Activated CD8-positive, alpha-beta memory T cell treated with anti-CD3 and anti-CD28 coated beads for 24 hours (primary cell): ENCODE measurements at regions not wholly inside any gene's neighbourhood (a gene's known extent, or its start where the extent isn't known, plus 50 kb on each side); places are given as distances from the start of the nearest gene placed in this dataset.
"Not testable (repeated sequence)": the region's sequence is repeated elsewhere in the genome, so short reads cannot be mapped to it uniquely, and the experiment has no call there.

ENCODE experiments used
- DNase-seq: peaks from one replicate; pipeline ENCODE4 v3.0.0-alpha.2; 2020

- DNase-seq: no peak
Measured at GRCh38 chr14:94826774-94827173, 56.9 kb upstream of the GSC start.

- DNase-seq: no peak
Measured at GRCh38 chr14:94823556-94824341, 53.8 kb upstream of the GSC start.

GRCh38 chr14:94821705-94822104 lies 51.8 kb upstream of the GSC start:
- no peak for DNase-seq

- DNase-seq: not testable (repeated sequence)
Measured at GRCh38 chr14:94820932-94821331, 51.0 kb upstream of the GSC start.
